ENCODE measurements at regions not wholly inside any gene's neighbourhood (a gene's known extent, or its start where the extent isn't known, plus 50 kb on each side); places are given as distances from the start of the nearest gene placed in this dataset.
"Not testable (repeated sequence)": the region's sequence is repeated elsewhere in the genome, so short reads cannot be mapped to it uniquely, and the experiment has no call there.

DNA sequence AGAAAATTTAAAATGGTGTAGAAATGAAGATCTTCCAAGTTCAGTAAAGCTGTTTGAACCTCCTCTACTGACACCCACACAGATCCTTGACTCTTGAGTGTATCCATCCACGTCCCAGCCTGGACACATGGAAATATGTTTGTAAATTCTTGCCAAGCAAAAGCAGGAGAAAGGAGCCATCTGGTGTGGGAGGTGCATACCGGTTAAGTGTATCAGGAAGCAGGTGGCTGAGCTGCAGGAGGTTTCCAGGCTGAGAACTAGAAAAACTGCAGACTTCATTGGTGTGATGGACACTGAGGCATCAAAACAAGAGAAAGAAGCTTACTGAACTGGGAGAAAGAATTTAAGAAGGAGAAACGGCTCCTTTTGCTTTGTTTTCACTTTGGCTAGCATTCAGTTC is 229.9 kb upstream of the GRIK2 start:
- Histone ChIP-seq H3K4me3 (ENCODE audit: low read depth, low read length) (no peak overlapping the region), H3K27me3 (ENCODE audit: control insufficient read depth, insufficient read depth, low read length) (no peaks in the 10 kb centered on the region), H3K36me3 (ENCODE audit: control insufficient read depth, insufficient read depth, low read length) (no peaks in the 10 kb centered on the region)
- no peak for FAIRE-seq
- no peak for TF ChIP-seq CTCF (IDR thresholded peaks at IDR 0.05; ENCODE audit: insufficient read depth, low read length, severe bottlenecking)
- DNase-seq (ENCODE audit: low read depth) = no peak

DNA sequence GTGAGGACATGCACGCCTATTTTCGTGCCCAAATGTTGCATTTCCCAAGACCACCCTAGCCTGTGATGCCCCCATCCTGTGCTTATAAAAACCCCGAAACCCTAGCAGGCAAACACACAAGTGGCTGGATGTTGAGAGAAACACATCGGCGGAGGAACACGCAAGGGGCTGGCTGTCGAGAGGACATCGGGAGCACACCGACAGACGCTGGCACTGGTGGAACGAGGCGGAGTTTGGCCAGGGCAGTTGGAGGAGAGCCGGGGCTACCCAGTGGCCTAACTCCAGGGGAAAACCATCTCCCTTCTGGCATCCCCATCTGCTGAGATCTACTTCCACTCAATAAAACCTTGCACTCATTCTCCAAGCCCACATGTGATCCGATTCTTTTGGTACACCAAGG is 225.9 kb upstream of the GRIK2 start:
- DNase-seq (ENCODE audit: low read depth) (no peak), FAIRE-seq (no peak)
- TF ChIP-seq CTCF (IDR thresholded peaks at IDR 0.05; ENCODE audit: insufficient read depth, low read length, severe bottlenecking) = no peak
- Histone ChIP-seq H3K36me3 (ENCODE audit: control insufficient read depth, insufficient read depth, low read length) (no peaks in the 10 kb centered on the region), H3K4me3 (ENCODE audit: low read depth, low read length) (no peak overlapping the region), H3K27me3 (ENCODE audit: control insufficient read depth, insufficient read depth, low read length) (no peaks in the 10 kb centered on the region)

GRCh38 chr6:101171049-101171448 is 222.5 kb upstream of the GRIK2 start:
- not testable (repeated sequence) for H3K36me3 ChIP-seq (ENCODE audit: control insufficient read depth, insufficient read depth, low read length); H3K27me3 ChIP-seq (ENCODE audit: control insufficient read depth, insufficient read depth, low read length); FAIRE-seq; DNase-seq (ENCODE audit: low read depth); H3K4me3 ChIP-seq (ENCODE audit: low read depth, low read length)

DNA sequence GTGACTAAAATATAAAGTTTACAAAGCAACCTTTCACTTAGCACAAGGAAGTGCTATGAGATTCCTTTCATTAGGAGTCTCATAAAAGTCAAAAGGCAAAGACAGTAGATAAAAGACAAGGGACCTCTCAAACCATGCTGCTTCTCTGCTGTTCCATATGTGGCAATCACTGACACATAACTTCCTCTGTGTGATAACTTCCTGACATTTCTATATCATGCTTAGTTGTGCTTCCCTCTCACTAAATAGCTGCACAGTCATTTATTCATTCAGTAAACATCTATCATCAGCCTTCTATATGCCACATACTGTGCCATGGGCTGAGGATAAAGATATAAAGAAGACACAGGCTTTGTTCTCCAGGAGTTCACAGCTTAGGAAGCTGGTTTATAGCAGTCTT is 214.8 kb upstream of the GRIK2 start:
- FAIRE-seq = no peak
- H3K4me3 ChIP-seq (ENCODE audit: low read depth, low read length) = no peak overlapping the region
- no peaks in the 10 kb centered on the region for H3K27me3 ChIP-seq (ENCODE audit: control insufficient read depth, insufficient read depth, low read length)
- DNase-seq (ENCODE audit: low read depth) = peak; percentile 42
- no peak for TF ChIP-seq CTCF (IDR thresholded peaks at IDR 0.05; ENCODE audit: insufficient read depth, low read length, severe bottlenecking)
- H3K36me3 ChIP-seq (ENCODE audit: control insufficient read depth, insufficient read depth, low read length) = no peaks in the 10 kb centered on the region

- H3K27me3 ChIP-seq (ENCODE audit: control insufficient read depth, insufficient read depth, low read length) = no peaks in the 10 kb centered on the region
- FAIRE-seq (peak; percentile 28), DNase-seq (ENCODE audit: low read depth) (no peak)
- TF ChIP-seq CTCF (IDR thresholded peaks at IDR 0.05; ENCODE audit: insufficient read depth, low read length, severe bottlenecking) = no peak
- H3K36me3 ChIP-seq (ENCODE audit: control insufficient read depth, insufficient read depth, low read length) = no peaks in the 10 kb centered on the region
- H3K4me3 ChIP-seq (ENCODE audit: low read depth, low read length) = no peak overlapping the region
These were observed 212.5 kb upstream of the GRIK2 start for GRCh38 chr6:101181006-101181405.

- DNase-seq (ENCODE audit: low read depth); H3K4me3 ChIP-seq (ENCODE audit: low read depth, low read length); H3K27me3 ChIP-seq (ENCODE audit: control insufficient read depth, insufficient read depth, low read length); FAIRE-seq; H3K36me3 ChIP-seq (ENCODE audit: control insufficient read depth, insufficient read depth, low read length): not testable (repeated sequence)
These were observed 205.2 kb upstream of the GRIK2 start for GRCh38 chr6:101188285-101188798.

DNA sequence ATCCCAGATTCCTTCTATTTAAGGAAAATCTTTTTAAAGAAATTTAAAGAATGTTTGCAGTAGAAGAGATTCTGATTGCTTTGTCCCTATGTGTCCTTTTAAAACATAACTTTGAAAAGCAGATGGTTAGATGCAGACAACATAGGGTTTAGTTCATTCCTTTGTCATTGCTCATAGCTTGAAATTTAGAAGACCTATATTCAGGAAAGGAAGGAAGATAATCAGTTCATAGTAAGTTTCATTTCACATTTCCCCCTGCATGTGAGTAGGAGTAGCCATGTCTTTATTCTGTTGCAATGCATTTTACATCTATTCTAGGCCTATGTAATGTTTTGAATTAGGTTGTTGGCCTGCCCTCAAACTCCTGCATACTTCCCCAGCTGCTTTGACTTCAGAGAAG is 197.9 kb upstream of the GRIK2 start:
- FAIRE-seq (no peak), DNase-seq (ENCODE audit: low read depth) (no peak)
- no peak for TF ChIP-seq CTCF (IDR thresholded peaks at IDR 0.05; ENCODE audit: insufficient read depth, low read length, severe bottlenecking)
- no peaks in the 10 kb centered on the region for H3K27me3 ChIP-seq (ENCODE audit: control insufficient read depth, insufficient read depth, low read length)
- H3K36me3 ChIP-seq (ENCODE audit: control insufficient read depth, insufficient read depth, low read length) = no peaks in the 10 kb centered on the region
- H3K4me3 ChIP-seq (ENCODE audit: low read depth, low read length) = no peak overlapping the region
